ENCODE measurements at regions not wholly inside any gene's neighbourhood (a gene's known extent, or its start where the extent isn't known, plus 50 kb on each side); places are given as distances from the start of the nearest gene placed in this dataset.
"Not testable (repeated sequence)": the region's sequence is repeated elsewhere in the genome, so short reads cannot be mapped to it uniquely, and the experiment has no call there.

DNA sequence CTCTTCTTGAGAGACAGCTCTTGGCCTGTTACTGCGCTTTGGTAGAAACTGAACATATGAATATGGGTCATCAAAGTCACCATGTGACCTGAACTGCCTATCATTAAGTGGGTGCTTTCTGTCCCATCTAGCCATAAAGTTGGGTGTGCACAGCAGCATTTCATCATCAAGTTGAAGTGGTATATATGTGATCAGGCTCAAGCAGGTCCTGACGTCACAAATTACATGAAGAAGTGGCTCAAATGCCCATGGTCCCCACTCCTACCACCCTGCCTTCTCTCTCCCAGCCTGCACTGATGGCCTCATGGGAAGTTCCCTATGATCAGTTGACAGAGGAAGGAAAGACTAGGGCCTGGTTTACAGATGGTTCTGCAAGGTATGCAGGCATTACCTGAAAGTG is 308.8 kb upstream of the MGAT4C start:
- H3K4me3 ChIP-seq (ENCODE audit: low read depth, low read length) = no peak overlapping the region
- TF ChIP-seq, protein P1, sequence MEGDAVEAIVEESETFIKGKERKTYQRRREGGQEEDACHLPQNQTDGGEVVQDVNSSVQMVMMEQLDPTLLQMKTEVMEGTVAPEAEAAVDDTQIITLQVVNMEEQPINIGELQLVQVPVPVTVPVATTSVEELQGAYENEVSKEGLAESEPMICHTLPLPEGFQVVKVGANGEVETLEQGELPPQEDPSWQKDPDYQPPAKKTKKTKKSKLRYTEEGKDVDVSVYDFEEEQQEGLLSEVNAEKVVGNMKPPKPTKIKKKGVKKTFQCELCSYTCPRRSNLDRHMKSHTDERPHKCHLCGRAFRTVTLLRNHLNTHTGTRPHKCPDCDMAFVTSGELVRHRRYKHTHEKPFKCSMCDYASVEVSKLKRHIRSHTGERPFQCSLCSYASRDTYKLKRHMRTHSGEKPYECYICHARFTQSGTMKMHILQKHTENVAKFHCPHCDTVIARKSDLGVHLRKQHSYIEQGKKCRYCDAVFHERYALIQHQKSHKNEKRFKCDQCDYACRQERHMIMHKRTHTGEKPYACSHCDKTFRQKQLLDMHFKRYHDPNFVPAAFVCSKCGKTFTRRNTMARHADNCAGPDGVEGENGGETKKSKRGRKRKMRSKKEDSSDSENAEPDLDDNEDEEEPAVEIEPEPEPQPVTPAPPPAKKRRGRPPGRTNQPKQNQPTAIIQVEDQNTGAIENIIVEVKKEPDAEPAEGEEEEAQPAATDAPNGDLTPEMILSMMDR (IDR thresholded peaks at IDR 0.05; ENCODE audit: borderline replicate concordance, insufficient read depth, low read depth, low read length) = no peak

DNA sequence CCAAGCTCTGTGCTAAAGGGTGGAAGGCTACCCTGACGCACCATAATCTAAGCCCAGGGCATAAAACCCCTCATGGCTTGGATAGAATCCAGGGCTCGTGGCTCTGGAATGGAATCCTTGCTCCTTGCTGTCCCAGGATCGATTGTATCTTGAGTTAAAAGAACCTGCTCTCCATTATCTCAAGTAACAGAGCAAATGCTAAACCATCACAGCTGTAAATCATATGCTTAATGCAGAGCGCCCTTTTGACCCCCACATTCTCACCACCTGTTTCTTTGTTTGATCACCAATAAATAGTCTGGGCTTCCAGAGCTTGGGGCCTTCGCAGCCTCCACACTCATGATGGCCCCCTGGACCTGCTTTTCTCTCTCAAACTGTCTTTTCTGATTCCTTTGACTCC is 299.3 kb upstream of the MGAT4C start:
- not testable (repeated sequence) for H3K4me3 ChIP-seq (ENCODE audit: low read depth, low read length)

DNA sequence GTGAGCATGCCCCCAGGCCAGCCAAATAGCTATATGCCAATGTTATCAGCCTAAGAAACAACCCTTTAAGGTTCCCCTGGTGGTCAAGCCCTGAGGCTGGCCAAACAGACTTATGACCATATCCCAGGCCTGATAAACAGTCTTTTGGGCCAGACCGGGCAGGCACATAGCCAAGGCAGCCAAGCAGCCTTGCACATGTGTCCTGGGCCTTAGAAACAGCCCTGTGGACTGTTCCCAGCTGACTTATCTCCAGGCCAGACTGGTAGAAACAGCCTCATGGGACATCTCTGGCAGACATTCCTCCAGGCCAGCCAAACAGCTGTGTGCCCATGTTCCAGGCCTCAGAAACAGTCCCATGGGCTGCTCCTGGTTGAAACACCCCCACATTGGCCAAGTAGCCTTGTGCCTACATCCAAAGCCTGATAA is 295.0 kb upstream of the MGAT4C start:
- TF ChIP-seq, protein P1 (IDR thresholded peaks at IDR 0.05; ENCODE audit: borderline replicate concordance, insufficient read depth, low read depth, low read length) = no peak
- H3K4me3 ChIP-seq (ENCODE audit: low read depth, low read length) = no peak overlapping the region

- TF ChIP-seq, protein P1 (IDR thresholded peaks at IDR 0.05; ENCODE audit: borderline replicate concordance, insufficient read depth, low read depth, low read length) = no peak
- no peak overlapping the region for H3K4me3 ChIP-seq (ENCODE audit: low read depth, low read length)
Measured at GRCh38 chr12:86550218-86551145, 294.3 kb upstream of the MGAT4C start.

- TF ChIP-seq, protein P1 (IDR thresholded peaks at IDR 0.05; ENCODE audit: borderline replicate concordance, insufficient read depth, low read depth, low read length) = no peak
- no peak overlapping the region for H3K4me3 ChIP-seq (ENCODE audit: low read depth, low read length)
Measured at GRCh38 chr12:86543716-86544115, 287.5 kb upstream of the MGAT4C start.

- H3K4me3 ChIP-seq (ENCODE audit: low read depth, low read length) = no peak overlapping the region
- TF ChIP-seq, protein P1 (IDR thresholded peaks at IDR 0.05; ENCODE audit: borderline replicate concordance, insufficient read depth, low read depth, low read length) = no peak
Measured at GRCh38 chr12:86530996-86531655, 274.9 kb upstream of the MGAT4C start.

- TF ChIP-seq, protein P1 (IDR thresholded peaks at IDR 0.05; ENCODE audit: borderline replicate concordance, insufficient read depth, low read depth, low read length) = no peak
- H3K4me3 ChIP-seq (ENCODE audit: low read depth, low read length) = no peak overlapping the region
Measured at GRCh38 chr12:86526060-86526595, 269.9 kb upstream of the MGAT4C start.

Measured in GM12875 (cell line).